OCI-LY3 (cell line): ENCODE measurements at regions not wholly inside any gene's neighbourhood (a gene's known extent, or its start where the extent isn't known, plus 50 kb on each side); places are given as distances from the start of the nearest gene placed in this dataset.

Experiments
- CTCF ChIP-seq: fragments of 200-600, 300-600 bp; sonication (generic); IDR thresholded peaks from 2 replicates; pipeline ENCODE4 v1.5.1; 2014; ENCODE audit warnings: antibody characterized with exemption, low read length, low read depth
- EZH2phosphoT487 ChIP-seq: fragments of 200-600 bp; shearing (Covaris generic); IDR thresholded peaks from 2 replicates; pipeline ENCODE4 v1.6.1; 2018; ENCODE audit warnings: antibody characterized with exemption, mixed run types, low read depth

- TF ChIP-seq CTCF: no peak
- TF ChIP-seq EZH2phosphoT487: no peak
These were observed 107.4 kb upstream of the GLI2 start for GRCh38 chr2:120628248-120628647.
